SK-N-SH (cell line): ENCODE measurements at regions not wholly inside any gene's neighbourhood (a gene's known extent, or its start where the extent isn't known, plus 50 kb on each side); places are given as distances from the start of the nearest gene placed in this dataset.

ENCODE experiments used
- CTCF ChIA-PET: fragments of 300-600, 350-600 bp; formaldehyde crosslinking; extraction: SDS; loops from one replicate; lab custom pipeline; 2021; lab: Yijun Ruan, JAX
- POLR2A ChIA-PET: fragments of 350-600 bp; sonication (Branson Sonifier 250); formaldehyde crosslinking; extraction: SDS; loops from one replicate; lab custom pipeline; 2020; ENCODE audit warnings: antibody characterized with exemption, inconsistent platforms; lab: Yijun Ruan, JAX
- DNase-seq: peaks from one replicate; pipeline ENCODE4 v3.0.0; 2012
- H2AFZ ChIP-seq: fragments of 200-600 bp; sonication (generic); 2 replicates; pipeline ENCODE4 v1.8.1; 2016; ENCODE audit warnings: antibody characterized with exemption, mild to moderate bottlenecking, low read depth
- H3F3A ChIP-seq: fragments of 200-600 bp; sonication (generic); replicated peaks from 2 replicates; pipeline ENCODE3; 2016; ENCODE audit warnings: antibody characterized with exemption, mild to moderate bottlenecking; ENCODE audit not compliant: insufficient read depth
- H3K27ac ChIP-seq, 2 experiments: fragments of 200-500 bp in 1 of 2; fragments of 200-600 bp in 1 of 2; sonication (Bioruptor generic) in 1 of 2; sonication (generic), shearing (Covaris generic) in 1 of 2; 2 replicates each; pipeline versions ENCODE4 v1.5.1 to v1.6.1; 2014 to 2016; ENCODE audit warnings: low read depth in 2 of 2, inconsistent platforms in 1 of 2, low read length in 1 of 2, mild to moderate bottlenecking in 1 of 2, mixed read lengths in 1 of 2
- H3K27me3 ChIP-seq: fragments of 200-600 bp; sonication (generic), shearing (Covaris generic); 2 replicates; pipeline ENCODE4 v1.6.1; 2016; ENCODE audit warnings: mixed run types; ENCODE audit not compliant: insufficient read depth
- H3K36me3 ChIP-seq, 2 experiments: fragments of 200-500 bp in 1 of 2; fragments of 200-600 bp in 1 of 2; sonication (Bioruptor generic) in 1 of 2; sonication (generic) in 1 of 2; replicated peaks in 1 of 2; 2 replicates each; pipeline versions ENCODE3 to v1.5.1; 2014 to 2016; ENCODE audit warnings: low read length in 1 of 2, mild to moderate bottlenecking in 1 of 2; ENCODE audit not compliant: insufficient read depth in 2 of 2, control insufficient read depth in 1 of 2
- H3K4me1 ChIP-seq, 2 experiments: fragments of 200-500 bp in 1 of 2; fragments of 200-600 bp in 1 of 2; sonication (Bioruptor generic) in 1 of 2; sonication (generic), shearing (Covaris generic) in 1 of 2; 2 replicates each; pipeline versions ENCODE4 v1.5.1 to v1.6.1; 2014 to 2016; ENCODE audit warnings: low read depth in 1 of 2, low read length in 1 of 2, mixed run types in 1 of 2; ENCODE audit not compliant: insufficient read depth in 2 of 2, control insufficient read depth in 1 of 2
- H3K4me2 ChIP-seq: fragments of 200-600 bp; sonication (generic), shearing (Covaris generic); 2 replicates; pipeline ENCODE4 v1.6.1; 2017; ENCODE audit warnings: mixed run types
- H3K4me3 ChIP-seq, 2 experiments: fragments of 200-500 bp in 1 of 2; fragments of 200-600 bp in 1 of 2; sonication (Bioruptor generic) in 1 of 2; sonication (generic), shearing (Covaris generic) in 1 of 2; 2 replicates each; pipeline versions ENCODE4 v1.5.1 to v1.8.1; 2014 to 2016; ENCODE audit warnings: low read depth in 2 of 2, inconsistent platforms in 1 of 2, low read length in 1 of 2, mild to moderate bottlenecking in 1 of 2, mixed read lengths in 1 of 2, moderate library complexity in 1 of 2
- H3K79me2 ChIP-seq: fragments of 200-600 bp; sonication (generic); 2 replicates; pipeline ENCODE4 v1.8.1; 2017; ENCODE audit warnings: mild to moderate bottlenecking; ENCODE audit not compliant: insufficient read depth
- H3K9ac ChIP-seq: fragments of 200-600 bp; sonication (generic); 2 replicates; pipeline ENCODE4 v1.6.1; 2017; ENCODE audit warnings: mixed run types
- H3K9me2 ChIP-seq: fragments of 200-600 bp; sonication (generic); 2 replicates; pipeline ENCODE4 v1.6.1; 2017; ENCODE audit warnings: mixed run types
- H3K9me3 ChIP-seq: fragments of 200-600 bp; sonication (generic); 2 replicates; pipeline ENCODE4 v1.6.1; 2017; ENCODE audit warnings: mixed run types, mild to moderate bottlenecking, moderate library complexity
- H4K20me1 ChIP-seq: fragments of 200-600 bp; sonication (generic); 2 replicates; pipeline ENCODE4 v1.6.1; 2017; ENCODE audit warnings: mild to moderate bottlenecking, mixed run types; ENCODE audit not compliant: insufficient read depth
- CTCF ChIP-seq: fragments of 200-600 bp; sonication (generic); IDR thresholded peaks from 2 replicates; pipeline ENCODE4 v1.6.1; 2017; ENCODE audit warnings: antibody characterized with exemption, mild to moderate bottlenecking, moderate library complexity
- FOSL2 ChIP-seq: IDR thresholded peaks from 2 replicates; pipeline ENCODE4 v1.4.0; 2012; ENCODE audit warnings: low read depth, mild to moderate bottlenecking, moderate library complexity, borderline replicate concordance
- FOXJ3 ChIP-seq: sonication (generic); formaldehyde crosslinking; IDR thresholded peaks from 2 replicates; pipeline ENCODE4 v1.5.1; 2020; ENCODE audit warnings: mild to moderate bottlenecking, missing genetic modification reagents
- FOXM1 ChIP-seq: IDR thresholded peaks from 2 replicates; pipeline ENCODE4 v1.4.0; 2012; ENCODE audit warnings: low read depth, mild to moderate bottlenecking
- IRF3 ChIP-seq: fragments of 150-350 bp; IDR thresholded peaks from 2 replicates; pipeline ENCODE4 v1.6.1; 2016; ENCODE audit warnings: mild to moderate bottlenecking, low read depth, low read length
- NRF1 ChIP-seq: IDR thresholded peaks from 2 replicates; pipeline ENCODE4 v1.6.1; 2012; ENCODE audit warnings: low read depth, mild to moderate bottlenecking, low read length
- TCF12 ChIP-seq: IDR thresholded peaks from 2 replicates; pipeline ENCODE4 v1.4.0; 2012
- USF1 ChIP-seq: IDR thresholded peaks from 2 replicates; pipeline ENCODE4 v1.4.0; 2012; ENCODE audit warnings: low read depth, borderline replicate concordance
- YY1 ChIP-seq: IDR thresholded peaks from 2 replicates; pipeline ENCODE4 v1.4.0; 2012; ENCODE audit warnings: low read depth, mild to moderate bottlenecking
- WGBS: methylation state at CpG from one replicate; pipeline ENCODE4 v1.1.6; 2017; ENCODE audit warnings: low lambda C conversion rate; 5-methylcytosine and 5-hydroxymethylcytosine counted together
- TF ChIP-seq, protein P1 (sequence below): IDR thresholded peaks from 2 replicates; pipeline ENCODE4 v1.6.1; 2012; ENCODE audit warnings: mild to moderate bottlenecking, low read depth, low read length, moderate library complexity
- TF ChIP-seq, protein P2 (sequence below): fragments of 150-350 bp; IDR thresholded peaks from 2 replicates; pipeline ENCODE4 v1.6.1; 2017; ENCODE audit warnings: antibody characterized with exemption, low read length, low read depth, borderline replicate concordance

GRCh38 chr16:63612462-63613227 is 1509.2 kb downstream of the CDH11 start:
- Histone ChIP-seq H2AFZ (no peak overlapping the region), H3K27ac (no peak overlapping the region), H4K20me1 (no peaks in the 10 kb centered on the region), H3K27me3 (no peaks in the 10 kb centered on the region), H3K79me2 (no peaks in the 10 kb centered on the region), H3K4me1 (no peaks in the 10 kb centered on the region), H3K9me3 (no peaks in the 10 kb centered on the region), H3K4me3 (no peak overlapping the region), H3K9ac (no peak overlapping the region), H3K36me3 (no peaks in the 10 kb centered on the region), H3F3A (peaks cover 4% of the 10 kb centered on the region), H3K9me2 (no peaks in the 10 kb centered on the region), H3K4me2 (no peak overlapping the region)
- WGBS = 78% methylated on average over 4 of the region's 4 CpGs
- POLR2A ChIA-PET = no interaction called here
- no peak for DNase-seq
- CTCF ChIA-PET = no interaction called here
- TF ChIP-seq NRF1 (no peak), FOXM1 (no peak), FOXJ3 (CRISPR knock-in tag) (no peak), TCF12 (no peak), IRF3 (no peak), CTCF (no peak), USF1 (no peak), YY1 (no peak), FOSL2 (no peak)
- TF ChIP-seq, protein P1, sequence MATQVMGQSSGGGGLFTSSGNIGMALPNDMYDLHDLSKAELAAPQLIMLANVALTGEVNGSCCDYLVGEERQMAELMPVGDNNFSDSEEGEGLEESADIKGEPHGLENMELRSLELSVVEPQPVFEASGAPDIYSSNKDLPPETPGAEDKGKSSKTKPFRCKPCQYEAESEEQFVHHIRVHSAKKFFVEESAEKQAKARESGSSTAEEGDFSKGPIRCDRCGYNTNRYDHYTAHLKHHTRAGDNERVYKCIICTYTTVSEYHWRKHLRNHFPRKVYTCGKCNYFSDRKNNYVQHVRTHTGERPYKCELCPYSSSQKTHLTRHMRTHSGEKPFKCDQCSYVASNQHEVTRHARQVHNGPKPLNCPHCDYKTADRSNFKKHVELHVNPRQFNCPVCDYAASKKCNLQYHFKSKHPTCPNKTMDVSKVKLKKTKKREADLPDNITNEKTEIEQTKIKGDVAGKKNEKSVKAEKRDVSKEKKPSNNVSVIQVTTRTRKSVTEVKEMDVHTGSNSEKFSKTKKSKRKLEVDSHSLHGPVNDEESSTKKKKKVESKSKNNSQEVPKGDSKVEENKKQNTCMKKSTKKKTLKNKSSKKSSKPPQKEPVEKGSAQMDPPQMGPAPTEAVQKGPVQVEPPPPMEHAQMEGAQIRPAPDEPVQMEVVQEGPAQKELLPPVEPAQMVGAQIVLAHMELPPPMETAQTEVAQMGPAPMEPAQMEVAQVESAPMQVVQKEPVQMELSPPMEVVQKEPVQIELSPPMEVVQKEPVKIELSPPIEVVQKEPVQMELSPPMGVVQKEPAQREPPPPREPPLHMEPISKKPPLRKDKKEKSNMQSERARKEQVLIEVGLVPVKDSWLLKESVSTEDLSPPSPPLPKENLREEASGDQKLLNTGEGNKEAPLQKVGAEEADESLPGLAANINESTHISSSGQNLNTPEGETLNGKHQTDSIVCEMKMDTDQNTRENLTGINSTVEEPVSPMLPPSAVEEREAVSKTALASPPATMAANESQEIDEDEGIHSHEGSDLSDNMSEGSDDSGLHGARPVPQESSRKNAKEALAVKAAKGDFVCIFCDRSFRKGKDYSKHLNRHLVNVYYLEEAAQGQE = no peak
- TF ChIP-seq, protein P2, sequence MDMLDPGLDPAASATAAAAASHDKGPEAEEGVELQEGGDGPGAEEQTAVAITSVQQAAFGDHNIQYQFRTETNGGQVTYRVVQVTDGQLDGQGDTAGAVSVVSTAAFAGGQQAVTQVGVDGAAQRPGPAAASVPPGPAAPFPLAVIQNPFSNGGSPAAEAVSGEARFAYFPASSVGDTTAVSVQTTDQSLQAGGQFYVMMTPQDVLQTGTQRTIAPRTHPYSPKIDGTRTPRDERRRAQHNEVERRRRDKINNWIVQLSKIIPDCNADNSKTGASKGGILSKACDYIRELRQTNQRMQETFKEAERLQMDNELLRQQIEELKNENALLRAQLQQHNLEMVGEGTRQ = no peak
